ENCODE measurements at regions not wholly inside any gene's neighbourhood (a gene's known extent, or its start where the extent isn't known, plus 50 kb on each side); places are given as distances from the start of the nearest gene placed in this dataset.
A peak's percentile ranks its signal among the peaks of the same experiment; 100 is the strongest.
"Not testable (repeated sequence)": the region's sequence is repeated elsewhere in the genome, so short reads cannot be mapped to it uniquely, and the experiment has no call there.

DNA sequence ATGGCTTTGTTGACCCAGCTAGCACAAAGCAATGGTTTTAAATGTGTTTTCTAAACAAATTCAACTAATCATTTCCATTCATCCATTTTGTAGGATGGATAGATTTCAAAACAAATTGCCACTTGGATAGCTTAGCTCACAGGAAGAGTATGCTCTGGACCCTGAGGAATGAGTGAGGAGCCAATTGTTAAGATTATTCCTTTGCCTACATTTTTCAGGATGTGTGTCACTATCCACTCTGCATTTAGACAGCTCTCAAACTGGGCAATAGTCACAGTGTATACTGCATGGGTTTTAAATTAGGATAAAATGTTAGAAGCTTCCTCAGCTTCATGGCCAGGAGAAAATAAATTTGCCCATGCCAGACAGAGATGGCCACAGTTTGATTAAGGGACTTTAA, 605.6 kb upstream of the TEX47 start:
- DNase-seq, result no peak

DNA sequence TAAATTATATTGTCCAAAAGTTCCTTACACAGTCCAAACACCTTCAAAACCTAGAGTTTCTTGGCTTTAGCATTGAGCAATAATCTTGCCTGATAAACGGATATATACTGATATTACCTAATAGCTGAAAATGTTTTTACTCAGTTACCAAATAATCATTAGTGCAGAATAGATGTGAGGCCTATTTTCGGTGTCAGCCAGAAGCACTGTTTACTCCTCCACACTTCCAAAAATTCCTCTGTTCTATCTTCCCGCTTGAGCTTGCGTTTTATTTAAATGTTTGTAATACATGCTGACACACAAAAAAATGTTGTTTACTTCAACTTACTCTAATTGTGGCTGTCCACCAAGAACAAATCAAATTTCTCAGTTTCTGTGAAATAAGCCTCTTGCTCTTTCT, 606.2 kb upstream of the TEX47 start:
- no peak for DNase-seq

DNA sequence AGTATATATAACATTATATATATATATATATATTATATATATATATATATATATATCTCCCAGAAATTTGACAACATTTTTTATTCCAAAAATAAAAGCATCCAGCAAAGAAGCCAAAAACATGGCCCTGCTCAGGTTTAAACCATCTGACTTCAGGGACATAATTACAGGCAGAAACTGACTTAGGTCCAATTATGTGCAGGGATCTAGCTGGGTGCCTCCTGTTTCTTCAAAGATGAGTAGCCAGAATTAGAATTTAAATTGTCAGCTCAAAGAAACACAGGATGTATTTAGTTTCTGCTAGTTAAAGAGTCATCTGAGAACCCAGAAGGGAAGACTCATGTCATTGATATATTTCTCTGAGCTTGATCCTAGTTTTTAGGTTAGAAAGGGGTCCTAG, 656.4 kb upstream of the TEX47 start:
- no peak for DNase-seq

DNA sequence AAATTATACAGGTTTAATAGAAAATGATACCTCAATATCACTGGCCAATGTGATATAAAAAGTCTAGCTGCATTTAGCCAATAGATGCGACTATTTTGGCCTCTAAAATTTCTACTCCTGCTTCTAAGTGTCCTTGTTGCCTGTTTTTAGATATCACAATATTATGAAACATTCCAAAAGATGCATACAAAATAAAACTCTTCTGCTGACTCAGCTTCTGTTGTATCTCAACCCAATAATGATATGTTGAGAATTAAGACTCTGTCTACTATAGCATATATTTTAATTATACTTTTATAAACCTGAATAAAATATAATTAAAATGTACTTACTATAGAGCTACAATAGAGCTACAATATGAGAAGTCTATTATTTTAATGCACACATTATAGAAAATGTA, 661.0 kb upstream of the TEX47 start:
- DNase-seq, result no peak

DNA sequence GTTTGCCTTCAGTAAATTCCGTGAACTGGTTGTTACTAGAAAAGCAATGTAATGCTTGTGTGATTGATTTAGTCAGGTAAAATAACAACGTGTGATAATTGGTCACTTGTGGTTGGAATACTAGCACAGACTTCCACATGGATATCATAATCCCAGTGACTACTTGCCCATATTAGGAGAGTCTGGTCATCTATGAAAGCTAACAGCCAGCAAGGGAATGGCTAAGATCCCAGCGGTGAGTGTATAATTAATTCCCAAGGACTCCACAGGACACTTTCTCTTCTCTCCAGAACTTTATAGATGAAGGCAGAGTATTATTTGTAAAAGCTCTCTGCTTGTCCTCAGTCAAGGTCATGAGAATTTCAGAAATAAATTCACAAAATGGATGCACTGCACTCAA, 662.6 kb upstream of the TEX47 start:
- no peak for DNase-seq

DNA sequence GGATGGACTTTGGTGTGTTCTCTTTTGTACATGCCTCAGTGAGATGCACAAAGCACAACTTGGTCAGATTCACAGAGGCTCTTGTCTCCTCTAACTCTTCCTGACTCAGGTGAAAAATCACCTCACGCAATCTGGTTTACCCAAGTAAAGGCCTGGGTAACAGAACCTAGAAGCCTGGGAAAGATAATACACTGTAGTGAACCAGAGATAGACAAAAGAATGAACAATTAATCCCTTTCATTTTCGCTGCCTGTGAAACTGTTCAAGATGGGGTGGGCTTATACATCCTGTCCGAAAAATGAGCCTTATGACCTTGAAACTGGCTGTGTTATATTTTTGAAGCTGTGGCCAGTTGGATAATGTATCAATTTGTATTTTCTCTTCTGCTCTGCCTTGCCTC, 678.9 kb upstream of the TEX47 start:
- no peak for DNase-seq

DNA sequence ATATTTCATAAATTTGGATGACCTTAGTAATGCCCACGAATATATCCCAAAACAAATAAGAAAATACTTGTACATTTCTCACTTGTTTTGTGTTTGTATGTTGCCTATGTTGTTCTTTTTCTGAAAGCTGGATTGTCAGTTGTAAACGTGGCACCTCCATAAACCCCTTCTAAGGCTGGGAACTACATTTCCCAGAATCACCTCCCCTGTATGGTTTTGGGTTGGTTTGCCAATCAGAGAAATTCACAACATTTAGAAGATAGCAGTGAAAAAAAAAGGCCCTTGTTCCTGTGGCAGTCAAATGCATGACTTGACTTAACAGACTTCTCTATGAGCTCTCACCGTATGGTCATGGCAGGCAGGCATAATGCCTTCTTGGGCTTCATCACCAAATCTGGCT, 676.3 kb upstream of the STEAP1 start:
- no peak for DNase-seq

DNA sequence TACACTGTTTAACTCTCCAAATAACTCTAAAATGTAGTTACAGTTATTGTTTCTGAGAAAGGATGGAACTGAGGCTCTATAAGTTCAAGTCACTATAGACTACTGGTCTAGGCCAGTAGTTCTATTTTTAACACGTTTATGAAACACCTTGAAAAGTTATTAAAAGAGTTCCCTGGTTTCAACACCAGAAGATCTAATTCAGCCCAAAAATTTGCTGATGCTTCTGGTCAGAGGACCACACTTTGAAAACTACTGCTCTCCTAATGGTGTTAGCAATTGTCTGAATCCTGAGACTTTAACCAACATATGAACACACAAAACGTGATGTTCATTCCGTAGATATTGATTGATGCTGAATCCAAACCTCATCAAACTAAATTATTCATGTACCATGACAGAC, 658.6 kb upstream of the STEAP1 start:
- DNase-seq, result no peak

DNA sequence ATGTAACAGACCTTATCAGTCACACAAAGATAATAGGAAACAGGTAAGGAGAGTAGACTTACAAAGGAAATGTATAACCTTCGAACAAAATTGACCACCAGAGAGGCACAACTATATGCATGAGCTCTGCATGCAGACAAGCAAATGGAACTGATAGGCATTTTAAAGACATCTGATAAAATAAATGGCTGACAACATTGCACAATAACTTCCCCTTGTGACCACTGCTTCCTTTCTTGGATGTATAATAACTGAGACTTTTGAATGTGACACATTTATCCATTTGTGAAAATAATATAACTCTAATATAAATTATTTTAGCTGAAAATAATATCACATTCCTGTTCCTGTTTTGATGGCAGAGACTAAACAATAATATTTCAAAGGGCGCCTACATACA, 654.2 kb upstream of the STEAP1 start:
- DNase-seq, result no peak

DNA sequence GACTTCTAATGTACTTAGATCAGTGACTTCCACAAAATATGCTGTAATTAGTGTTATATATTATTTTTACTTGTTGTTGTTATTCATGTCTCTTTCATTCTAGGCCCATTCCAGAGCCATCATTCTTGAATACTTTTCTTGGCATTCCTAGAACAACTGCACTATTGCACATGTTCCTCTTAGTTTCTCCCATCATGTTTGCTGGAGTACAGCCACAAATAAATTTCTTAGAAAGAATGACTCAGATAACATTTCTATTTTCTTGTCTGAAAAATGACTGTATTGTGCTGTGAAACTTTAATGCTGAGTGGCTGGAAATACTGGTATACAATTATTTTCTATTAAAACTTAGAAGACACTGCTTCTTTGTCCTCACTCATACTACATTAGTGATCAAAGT, 651.0 kb upstream of the STEAP1 start:
- DNase-seq, result no peak

DNA sequence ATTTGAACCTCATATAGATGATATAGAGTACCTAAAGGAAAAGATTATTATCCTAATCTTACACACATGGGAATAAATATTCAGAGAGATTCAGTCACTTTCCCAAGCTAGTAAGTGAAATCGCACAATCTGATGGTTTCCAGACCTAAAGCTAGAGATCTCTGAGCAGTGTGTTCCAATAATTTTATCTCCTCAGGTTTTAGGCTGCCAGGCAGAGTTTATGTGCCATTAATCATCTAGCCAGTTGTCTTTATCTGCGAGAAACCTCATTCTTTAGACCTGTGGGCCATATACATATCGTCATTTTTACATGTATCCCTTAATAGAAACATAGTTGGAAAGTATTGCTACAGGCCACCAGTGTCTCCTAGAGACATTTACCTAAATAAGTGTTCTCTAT, 647.2 kb upstream of the STEAP1 start:
- DNase-seq, result no peak

DNA sequence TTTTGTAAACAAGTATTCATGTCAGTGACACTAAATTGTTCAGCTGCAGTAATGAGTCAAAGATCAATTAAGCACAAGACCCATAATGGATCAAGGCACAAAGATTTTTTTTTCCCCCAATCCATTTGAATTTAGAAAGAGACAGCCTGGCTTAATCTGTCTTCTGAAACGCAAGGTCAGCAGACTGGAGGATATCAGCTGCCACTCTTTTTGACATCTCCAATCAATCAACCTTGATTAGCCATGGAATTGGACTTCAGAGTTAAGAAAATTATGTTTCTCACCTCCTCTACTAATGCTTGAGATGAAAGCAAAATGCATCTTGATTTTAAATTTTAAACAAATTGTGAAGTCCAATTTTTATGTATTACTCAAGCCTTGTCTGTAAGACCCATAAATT, 642.4 kb upstream of the STEAP1 start:
- DNase-seq, result no peak

DNA sequence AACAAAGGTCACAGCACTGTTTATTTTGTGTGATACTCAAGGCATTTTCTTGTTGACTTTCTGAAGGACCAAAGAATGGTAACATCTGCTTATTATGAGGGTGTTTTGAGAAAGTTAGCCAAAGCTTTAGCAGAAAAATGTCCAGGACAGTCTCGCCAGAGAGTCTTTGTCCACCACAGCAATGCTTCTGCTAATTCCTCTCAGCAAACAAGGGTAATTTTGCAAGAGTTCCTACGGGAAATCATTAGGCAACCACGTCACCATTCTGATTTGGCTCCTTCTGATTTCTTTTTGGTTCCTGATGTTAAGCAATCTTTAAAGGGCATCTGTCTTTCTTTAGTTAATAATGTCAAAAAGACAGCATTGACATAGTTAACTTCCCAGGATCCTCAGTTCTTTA, 639.3 kb upstream of the STEAP1 start:
- no peak for DNase-seq

DNA sequence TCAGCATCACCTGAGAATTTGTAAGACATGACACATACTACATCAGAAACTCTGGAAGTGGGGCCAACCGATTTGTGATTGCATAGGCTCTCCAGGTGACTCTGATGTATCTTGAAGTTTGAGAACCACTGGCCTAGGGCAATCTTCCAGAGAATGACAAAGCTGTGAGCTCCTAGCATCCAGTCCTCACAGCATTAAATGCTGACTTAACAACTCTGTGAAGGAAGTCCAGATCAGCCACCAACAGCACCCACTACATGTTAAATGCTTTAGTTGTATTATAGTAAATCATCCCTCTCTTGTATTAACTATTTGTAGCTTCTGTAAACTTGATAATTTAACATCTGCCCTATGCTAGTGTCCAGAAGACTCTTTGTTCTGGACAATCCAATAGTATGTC, 636.5 kb upstream of the STEAP1 start:
- no peak for DNase-seq

DNA sequence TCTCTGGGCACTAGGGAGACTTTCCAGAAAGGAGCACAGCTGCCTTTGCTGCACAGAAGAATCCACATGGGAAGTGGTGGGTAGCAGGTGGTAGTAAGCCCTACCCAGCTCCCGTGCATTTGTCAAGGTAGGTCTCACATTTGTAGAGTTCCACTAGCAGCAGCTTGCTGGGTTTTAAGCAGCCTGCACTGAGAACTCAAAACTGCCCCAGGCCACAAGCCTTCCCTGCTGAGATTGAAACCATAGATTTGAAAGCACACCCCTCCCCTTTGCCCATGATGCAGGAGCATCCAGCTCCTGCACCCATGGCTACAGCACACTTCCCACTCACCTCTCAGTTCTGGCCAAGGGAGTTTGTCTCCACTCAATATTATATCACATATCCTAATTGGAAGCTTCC, 604.5 kb upstream of the STEAP1 start:
- no peak for DNase-seq

DNA sequence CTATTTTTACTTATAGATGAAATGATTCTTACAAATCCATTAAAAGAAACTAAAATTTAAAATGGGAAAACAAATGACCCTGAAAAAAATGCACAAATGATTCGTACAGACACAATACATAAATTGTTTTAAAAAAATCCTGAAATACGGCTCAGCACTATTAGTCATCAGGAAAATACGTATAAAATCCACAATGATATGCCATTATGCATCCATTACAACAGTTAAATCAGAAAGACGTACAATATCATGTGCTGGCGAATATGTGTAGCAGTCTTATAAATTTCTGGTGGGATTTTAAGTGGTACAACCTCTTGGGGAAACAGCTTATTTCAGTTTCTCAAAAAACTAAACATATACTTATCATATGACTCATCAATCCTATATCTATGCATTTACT, 600.1 kb upstream of the STEAP1 start:
- no peak for DNase-seq

DNA sequence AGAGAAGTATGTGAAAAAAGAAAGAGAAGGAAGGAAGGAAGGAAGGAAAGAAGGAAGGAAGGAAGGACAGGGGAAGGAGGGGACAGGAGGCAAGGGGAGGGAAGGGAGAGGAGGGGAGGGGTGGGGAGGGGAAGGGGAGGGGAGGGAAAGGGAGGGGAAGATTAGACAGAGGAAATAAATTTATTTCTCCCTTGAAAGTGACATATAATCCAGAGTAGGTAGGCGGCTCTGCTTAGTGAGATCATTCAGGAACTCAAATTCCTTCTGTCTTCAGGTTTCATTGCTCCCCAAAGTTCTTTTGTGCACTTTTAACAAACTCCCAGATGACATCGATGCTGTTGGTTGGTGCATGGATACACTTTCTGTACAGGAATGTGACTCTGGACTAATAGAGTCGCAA, 594.7 kb upstream of the STEAP1 start:
- no peak for DNase-seq

DNA sequence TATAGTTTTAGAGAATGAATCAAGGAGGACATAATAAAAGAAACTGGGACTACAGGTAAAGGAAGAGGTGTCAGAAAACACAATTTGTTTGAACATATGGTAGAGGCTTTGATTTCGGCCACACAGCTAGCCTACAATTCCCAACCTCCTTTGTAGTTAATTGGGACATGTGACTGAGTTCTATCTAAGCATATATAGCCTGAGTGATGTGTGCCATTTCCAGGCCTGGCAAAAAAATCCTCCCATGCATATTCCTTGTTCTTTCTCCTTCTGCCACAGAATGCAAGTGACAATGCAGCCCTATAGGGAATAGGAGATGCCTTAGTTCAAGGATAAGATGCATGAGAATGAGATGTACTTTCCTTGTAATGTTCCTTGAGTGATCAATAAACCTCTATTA, 590.7 kb upstream of the STEAP1 start:
- no peak for DNase-seq

DNA sequence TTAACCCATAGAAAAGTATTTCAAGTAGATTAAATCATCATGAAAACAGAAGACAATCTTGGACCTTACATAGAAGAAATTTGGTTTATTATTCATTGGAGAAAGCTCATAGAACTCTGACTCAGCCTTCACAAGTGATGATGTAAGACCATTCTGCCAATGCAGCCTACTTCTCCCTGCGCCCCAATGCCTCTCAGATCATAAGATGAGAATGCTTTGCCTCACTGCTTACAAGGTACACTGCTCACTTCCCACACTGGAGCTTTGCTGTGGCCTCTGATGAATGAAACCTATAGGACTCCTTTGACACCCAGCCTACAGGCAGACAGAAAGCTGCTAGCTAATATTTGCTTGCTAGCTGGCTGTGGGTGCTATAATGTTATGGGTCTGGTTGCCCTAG, 569.4 kb upstream of the STEAP1 start:
- DNase-seq, result no peak

DNA sequence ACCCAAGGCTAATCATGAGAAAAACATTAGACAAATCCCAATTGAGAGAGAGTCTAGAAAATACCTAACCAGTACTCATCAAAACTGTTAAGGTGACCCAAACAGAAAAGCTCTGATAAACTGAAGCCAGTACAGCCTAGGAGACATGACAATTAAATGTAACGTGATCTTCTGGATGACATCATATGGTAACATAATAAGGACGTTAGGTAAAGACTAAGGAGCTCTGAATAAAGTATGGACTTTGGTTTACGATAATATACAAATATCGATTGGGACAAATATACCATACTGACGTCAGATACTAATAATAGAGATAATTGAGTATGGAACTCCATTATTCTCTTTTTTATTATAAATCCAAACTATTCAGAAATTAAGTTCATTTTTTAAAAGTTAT, 561.1 kb upstream of the STEAP1 start:
- DNase-seq, result no peak

DNA sequence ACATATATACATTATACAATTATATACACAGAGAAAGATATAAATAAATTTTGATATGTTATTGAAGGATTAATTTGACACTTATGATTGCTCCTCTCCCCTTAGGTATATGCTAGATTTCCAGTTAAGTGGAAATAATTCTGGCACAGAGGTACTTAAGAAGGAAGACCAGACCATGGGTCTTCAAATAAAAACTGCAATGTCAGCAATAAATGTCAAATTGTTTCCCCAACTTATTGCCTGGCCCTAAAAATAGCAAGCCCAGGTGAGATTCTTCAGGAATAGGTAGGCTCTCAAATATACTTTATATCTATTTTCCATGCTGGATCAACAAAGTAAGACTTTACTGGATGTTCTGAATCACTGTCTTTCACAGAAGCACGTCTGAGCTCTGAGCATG, 551.3 kb upstream of the STEAP1 start:
- DNase-seq, result no peak

DNA sequence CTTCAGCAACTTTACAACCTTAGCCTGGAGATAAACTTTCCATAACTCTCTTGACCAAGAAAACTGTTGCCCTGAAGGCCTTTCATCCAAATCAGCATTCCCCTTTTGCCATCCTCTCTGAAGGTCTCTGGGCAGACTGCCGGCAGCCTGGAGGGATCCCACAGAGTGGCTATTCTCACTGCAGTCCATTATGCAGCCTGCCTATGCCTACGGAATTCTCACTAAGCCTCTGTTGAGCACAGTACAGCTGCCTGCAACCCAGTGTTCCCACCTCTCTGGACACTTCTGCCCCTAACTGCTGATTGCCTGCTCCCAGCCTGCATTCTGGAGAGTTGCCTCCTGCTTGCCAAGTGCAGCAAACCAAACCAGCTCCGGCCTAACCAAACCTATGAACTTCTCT, 548.9 kb upstream of the STEAP1 start:
- no peak for DNase-seq

DNA sequence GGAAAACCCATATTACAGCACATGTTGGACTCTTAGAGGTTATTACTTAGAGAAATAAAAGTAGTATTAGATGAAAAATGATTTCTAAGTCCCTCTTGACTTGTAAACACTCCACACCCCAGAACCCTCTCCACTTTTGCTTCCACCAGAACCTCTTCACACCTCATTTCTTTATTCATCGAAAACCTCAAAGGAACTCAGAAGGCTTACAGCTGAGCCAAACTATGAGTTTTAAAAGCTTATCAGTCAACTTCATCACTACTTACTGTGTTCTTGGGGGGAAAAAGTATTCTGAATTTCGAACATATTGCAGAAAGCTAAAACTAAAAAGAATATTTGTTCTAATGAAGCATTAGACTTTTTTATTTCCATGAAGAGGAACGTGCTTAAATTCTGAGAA, 547.8 kb upstream of the STEAP1 start:
- DNase-seq, result no peak

DNA sequence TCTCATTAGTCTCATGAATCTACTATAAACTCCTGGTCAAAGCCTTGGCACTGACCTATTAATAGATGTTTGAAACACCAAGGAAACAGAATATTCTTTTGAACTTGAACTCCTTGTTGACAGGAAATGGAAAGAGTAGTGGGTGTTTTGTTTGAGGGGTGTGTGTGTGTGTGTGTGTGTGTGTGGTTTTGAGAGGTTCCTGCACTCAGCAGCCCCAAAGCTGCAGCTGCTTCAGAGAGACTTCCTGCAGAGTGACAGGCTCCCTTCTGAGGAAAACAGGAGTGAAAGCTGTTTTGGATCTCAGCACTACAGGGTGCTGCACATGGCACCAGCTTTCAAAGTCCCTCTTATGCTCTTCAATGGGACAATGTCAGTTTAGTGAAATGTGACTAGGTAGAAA, 546.5 kb upstream of the STEAP1 start:
- peak in 1 of 2 experiments; percentile 53 for DNase-seq

DNA sequence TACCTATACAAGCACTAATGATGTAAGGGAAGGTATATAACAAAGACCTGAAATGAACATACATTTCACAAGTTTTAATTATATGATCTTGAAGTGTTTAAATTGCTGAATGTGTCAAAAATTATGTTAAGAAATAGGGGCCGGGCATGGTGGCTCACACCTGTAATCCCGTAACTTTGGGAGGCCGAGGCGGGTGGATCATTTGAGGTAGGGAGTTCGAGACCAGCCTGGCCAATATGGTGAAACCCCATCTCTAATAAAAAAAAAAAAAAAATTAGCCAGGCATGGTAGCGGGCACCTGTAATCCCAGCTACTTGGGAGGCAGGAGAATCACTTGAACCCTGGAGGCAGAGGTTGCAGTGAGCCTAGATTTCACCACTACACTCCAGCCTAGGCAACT, 537.4 kb upstream of the STEAP1 start:
- not testable (repeated sequence) for DNase-seq

DNA sequence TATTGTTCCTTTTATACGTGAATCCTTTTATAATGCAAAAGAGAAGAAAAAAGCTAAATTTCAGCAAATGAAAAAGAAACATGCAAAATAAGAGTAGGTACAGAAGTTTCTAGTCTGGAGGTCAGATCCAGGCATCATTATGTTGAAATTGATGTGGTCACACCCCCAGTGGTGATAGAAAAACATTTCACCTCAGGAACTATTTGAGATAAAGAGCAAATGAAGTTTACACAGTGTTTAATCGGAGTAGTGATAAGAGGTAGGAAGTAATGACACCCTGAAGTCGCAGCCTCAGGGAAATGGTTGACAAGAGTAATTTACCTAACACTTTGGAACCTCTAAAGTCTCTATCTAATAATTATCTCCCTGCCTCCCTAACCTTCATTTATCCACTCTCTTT, 536.0 kb upstream of the STEAP1 start:
- peak; percentile 63 to 92 for DNase-seq
